H1 (cell line): ENCODE measurements at regions not wholly inside any gene's neighbourhood (a gene's known extent, or its start where the extent isn't known, plus 50 kb on each side); places are given as distances from the start of the nearest gene placed in this dataset.

Experiments
- CTCF ChIA-PET: fragments of 300-600 bp; sonication (Branson Sonifier 250); formaldehyde crosslinking; loops from one replicate; lab custom pipeline; 2021; ENCODE audit not compliant: partially characterized antibody; lab: Charles Lee
- POLR2A ChIA-PET: fragments of 300-600 bp; sonication (Branson Sonifier 250); formaldehyde crosslinking; loops from one replicate; lab custom pipeline; 2021; ENCODE audit warnings: inconsistent platforms; ENCODE audit not compliant: partially characterized antibody; lab: Charles Lee
- DNase-seq, 2 experiments: peaks; one replicate each; pipeline versions ENCODE4 v3.0.0 to v3.0.0-alpha.2; 2010 to 2022; ENCODE audit warnings: low spot score in 2 of 2, low read depth in 1 of 2, mixed read lengths in 1 of 2
- FAIRE-seq: peaks from 2 replicates; lab custom pipeline; 2011; peaks lifted over from hg19 to GRCh38; lab: Jason Lieb, UNC
- H2AFZ ChIP-seq: 2 replicates; pipeline ENCODE4 v1.8.1; 2012; ENCODE audit warnings: low read length, inconsistent platforms
- H2AK5ac ChIP-seq: 2 replicates; pipeline ENCODE4 v1.6.1; 2013; ENCODE audit warnings: low read depth, low read length
- H2BK120ac ChIP-seq: replicated peaks from 2 replicates; pipeline ENCODE3; 2013; ENCODE audit warnings: low read depth, low read length, inconsistent platforms
- H2BK12ac ChIP-seq: 2 replicates; pipeline ENCODE4 v1.6.1; 2013; ENCODE audit warnings: low read depth, low read length
- H2BK15ac ChIP-seq: 2 replicates; pipeline ENCODE4 v1.6.1; 2013; ENCODE audit warnings: low read length
- H2BK20ac ChIP-seq: 2 replicates; pipeline ENCODE4 v1.6.1; 2013; ENCODE audit warnings: low read length
- H2BK5ac ChIP-seq: 2 replicates; pipeline ENCODE4 v1.6.1; 2013; ENCODE audit warnings: low read depth, low read length
- H3K14ac ChIP-seq: 2 replicates; pipeline ENCODE4 v1.6.1; 2013; ENCODE audit warnings: inconsistent platforms; ENCODE audit not compliant: insufficient read length
- H3K18ac ChIP-seq: 2 replicates; pipeline ENCODE4 v1.6.1; 2013; ENCODE audit warnings: low read length; ENCODE audit errors: extremely low read depth
- H3K23ac ChIP-seq: 2 replicates; pipeline ENCODE4 v1.6.1; 2013; ENCODE audit warnings: inconsistent platforms; ENCODE audit not compliant: insufficient read length
- H3K23me2 ChIP-seq: 2 replicates; pipeline ENCODE4 v1.6.1; 2013; ENCODE audit warnings: low read depth, low read length
- H3K27ac ChIP-seq: 2 replicates; pipeline ENCODE4 v1.6.1; 2011; ENCODE audit warnings: low read depth, low read length, inconsistent platforms
- H3K27me3 ChIP-seq, 4 experiments: replicated peaks in 1 of 4; 1 replicate in 1 of 4; 2 replicates in 3 of 4; pipeline versions ENCODE4 v1.6.1 to v1.8.1; 2011 to 2013; ENCODE audit warnings: low read length in 3 of 4, mild to moderate bottlenecking in 3 of 4, inconsistent platforms in 2 of 4, mixed read lengths in 2 of 4, moderate library complexity in 1 of 4; ENCODE audit not compliant: control insufficient read depth in 3 of 4, insufficient read depth in 3 of 4; ENCODE audit errors: extremely low read depth in 1 of 4
- H3K36me3 ChIP-seq, 4 experiments: 2 replicates each; pipeline versions ENCODE4 v1.6.1 to v1.8.1; 2011 to 2013; ENCODE audit warnings: mild to moderate bottlenecking in 4 of 4, low read length in 3 of 4, moderate library complexity in 2 of 4, control low read depth in 1 of 4, inconsistent platforms in 1 of 4; ENCODE audit not compliant: insufficient read depth in 4 of 4, control insufficient read depth in 2 of 4
- H3K4ac ChIP-seq: replicated peaks from 2 replicates; pipeline ENCODE3; 2013; ENCODE audit warnings: low read length, low read depth, mixed read lengths, inconsistent platforms; ENCODE audit not compliant: insufficient read length
- H3K4me1 ChIP-seq, 4 experiments: replicated peaks in 1 of 4; 1 replicate in 1 of 4; 2 replicates in 3 of 4; pipeline versions ENCODE4 v1.6.1 to v1.8.1; 2011 to 2013; ENCODE audit warnings: low read length in 3 of 4, inconsistent platforms in 2 of 4, mixed read lengths in 1 of 4; ENCODE audit not compliant: insufficient read depth in 4 of 4, control insufficient read depth in 3 of 4
- H3K4me2 ChIP-seq, 2 experiments: 2 replicates each; pipeline versions ENCODE4 v1.6.1 to v1.8.1; 2011 to 2013; ENCODE audit warnings: low read depth in 2 of 2, low read length in 2 of 2, control low read depth in 1 of 2, inconsistent platforms in 1 of 2, mild to moderate bottlenecking in 1 of 2; ENCODE audit not compliant: insufficient read depth in 1 of 2
- H3K4me3 ChIP-seq, 4 experiments: fragments of 200-600, 300-600 bp in 1 of 4; sonication (generic), shearing (Covaris generic), sonication (Bioruptor Twin) in 1 of 4; 2 replicates each; pipeline versions ENCODE4 v1.5.1 to v1.8.1; 2011 to 2016; ENCODE audit warnings: low read length in 4 of 4, low read depth in 3 of 4, control low read depth in 2 of 4, inconsistent platforms in 2 of 4, mild to moderate bottlenecking in 2 of 4, mixed read lengths in 1 of 4, moderate library complexity in 1 of 4; ENCODE audit not compliant: insufficient read depth in 2 of 4; ENCODE audit errors: extremely low read depth in 1 of 4
- H3K56ac ChIP-seq: replicated peaks from 2 replicates; pipeline ENCODE3; 2013; ENCODE audit warnings: low read depth, mild to moderate bottlenecking, mixed read lengths, low read length, inconsistent platforms; ENCODE audit not compliant: insufficient read length
- H3K79me1 ChIP-seq: 2 replicates; pipeline ENCODE4 v1.6.1; 2013; ENCODE audit warnings: low read depth, low read length, control low read depth
- H3K79me2 ChIP-seq, 2 experiments: 2 replicates each; pipeline versions ENCODE4 v1.6.1 to v1.8.1; 2012 to 2013; ENCODE audit warnings: low read length in 2 of 2, mild to moderate bottlenecking in 2 of 2, inconsistent platforms in 1 of 2; ENCODE audit not compliant: insufficient read depth in 2 of 2, control insufficient read depth in 1 of 2
- H3K9ac ChIP-seq, 4 experiments: replicated peaks in 1 of 4; 1 replicate in 1 of 4; 2 replicates in 3 of 4; pipeline versions ENCODE4 v1.6.1 to v1.8.1; 2011 to 2013; ENCODE audit warnings: low read depth in 3 of 4, low read length in 3 of 4, control low read depth in 2 of 4, mild to moderate bottlenecking in 2 of 4, moderate library complexity in 2 of 4, inconsistent platforms in 1 of 4; ENCODE audit errors: extremely low read depth in 1 of 4
- H3K9me3 ChIP-seq, 2 experiments: 2 replicates each; pipeline versions ENCODE4 v1.6.1 to v1.8.1; 2012 to 2013; ENCODE audit warnings: mild to moderate bottlenecking in 2 of 2, moderate library complexity in 2 of 2, control low read depth in 1 of 2, inconsistent platforms in 1 of 2, low read depth in 1 of 2, low read length in 1 of 2, mixed read lengths in 1 of 2; ENCODE audit not compliant: insufficient read depth in 2 of 2
- H4K20me1 ChIP-seq, 2 experiments: replicated peaks in 1 of 2; 2 replicates each; pipeline versions ENCODE3 to v1.8.1; 2011 to 2013; ENCODE audit warnings: inconsistent platforms in 2 of 2, low read length in 2 of 2, mild to moderate bottlenecking in 1 of 2; ENCODE audit not compliant: insufficient read depth in 2 of 2, control insufficient read depth in 1 of 2
- H4K5ac ChIP-seq: 2 replicates; pipeline ENCODE4 v1.6.1; 2013; ENCODE audit warnings: low read length, low read depth, mixed read lengths, inconsistent platforms; ENCODE audit not compliant: insufficient read length
- H4K8ac ChIP-seq: 2 replicates; pipeline ENCODE4 v1.8.0; 2013; ENCODE audit warnings: mild to moderate bottlenecking, moderate library complexity, low read length, inconsistent platforms; ENCODE audit not compliant: insufficient read depth; ENCODE audit errors: extremely low read depth
- H4K91ac ChIP-seq: replicated peaks from 2 replicates; pipeline ENCODE3; 2013; ENCODE audit warnings: low read length, mixed read lengths, inconsistent platforms; ENCODE audit not compliant: insufficient read length
- CBX5 ChIP-seq: fragments of 300-800, 300-1000 bp; sonication (generic); IDR thresholded peaks from 2 replicates; pipeline ENCODE4 v1.7.1; 2016; ENCODE audit warnings: antibody characterized with exemption, low read length, low read depth
- CTCF ChIP-seq, 3 experiments: IDR thresholded peaks; 1 replicate in 2 of 3; 2 replicates in 1 of 3; pipeline versions ENCODE4 v1.5.1 to v1.6.1; 2011; ENCODE audit warnings: low read length in 3 of 3, mild to moderate bottlenecking in 3 of 3, inconsistent platforms in 2 of 3, low read depth in 1 of 3, moderate library complexity in 1 of 3; ENCODE audit not compliant: insufficient read depth in 1 of 3; ENCODE audit errors: control extremely low read depth in 1 of 3
- HDAC2 ChIP-seq, 2 experiments: fragments of 300-600 bp in 1 of 2; sonication (generic) in 1 of 2; IDR thresholded peaks; 2 replicates each; pipeline ENCODE4 v1.6.1; 2011 to 2012; ENCODE audit warnings: low read depth in 2 of 2, low read length in 2 of 2, mild to moderate bottlenecking in 2 of 2, moderate library complexity in 2 of 2, borderline replicate concordance in 1 of 2, inconsistent platforms in 1 of 2
- MAX ChIP-seq: IDR thresholded peaks from 2 replicates; pipeline ENCODE4 v1.6.1; 2012; ENCODE audit warnings: inconsistent platforms
- NRF1 ChIP-seq: IDR thresholded peaks from 2 replicates; pipeline ENCODE4 v1.6.1; 2011; ENCODE audit warnings: mild to moderate bottlenecking, low read depth, low read length, improper control_type of control experiment
- POLR2A ChIP-seq, 2 experiments: IDR thresholded peaks; 1 replicate in 1 of 2; 2 replicates in 1 of 2; pipeline ENCODE4 v1.6.1; 2011; ENCODE audit warnings: low read depth in 2 of 2, low read length in 2 of 2, mild to moderate bottlenecking in 2 of 2; ENCODE audit errors: control extremely low read depth in 1 of 2
- RBBP5 ChIP-seq: IDR thresholded peaks from 2 replicates; pipeline ENCODE4 v1.7.1; 2012; ENCODE audit warnings: low read depth, mild to moderate bottlenecking, inconsistent platforms, low read length, moderate library complexity, borderline replicate concordance
- SAP30 ChIP-seq: fragments of 300-600 bp; sonication (generic); IDR thresholded peaks from 2 replicates; pipeline ENCODE4 v1.7.1; 2012; ENCODE audit warnings: low read length, moderate library complexity, mild to moderate bottlenecking, inconsistent platforms; ENCODE audit not compliant: insufficient read depth, insufficient replicate concordance
- SRF ChIP-seq: IDR thresholded peaks from 2 replicates; pipeline ENCODE4 v1.6.1; 2011; ENCODE audit warnings: mild to moderate bottlenecking, low read depth, low read length, moderate library complexity
- TAF1 ChIP-seq: IDR thresholded peaks from 2 replicates; pipeline ENCODE4 v1.6.1; 2011; ENCODE audit warnings: mild to moderate bottlenecking, low read depth, low read length
- TAF7 ChIP-seq: optimal IDR thresholded peaks from 2 replicates; pipeline ENCODE3; 2011; ENCODE audit warnings: low read depth, mild to moderate bottlenecking, inconsistent platforms, low read length, moderate library complexity, borderline replicate concordance
- ZNF274 ChIP-seq: IDR thresholded peaks from 2 replicates; pipeline ENCODE4 v1.7.0; 2012; ENCODE audit warnings: low read length, borderline replicate concordance; ENCODE audit errors: extremely low read depth
- WGBS, 2 experiments: shearing (Covaris generic) in 1 of 2; methylation state at CpG; one replicate each; pipeline versions ENCODE4 v1.1.6 to v1.1.7; 2013 to 2015; ENCODE audit warnings: low lambda C conversion rate in 2 of 2, mixed read lengths in 2 of 2, inconsistent platforms in 1 of 2, low coverage in 1 of 2, missing lambda C conversion rate in 1 of 2; ENCODE audit not compliant: insufficient replicate concordance in 2 of 2, insufficient coverage in 1 of 2, insufficient read length in 1 of 2; ENCODE audit errors: extremely low coverage in 1 of 2, missing lambda C conversion rate in 1 of 2; 5-methylcytosine and 5-hydroxymethylcytosine counted together

GRCh38 chr18:43875511-43875910 is 598.2 kb upstream of the SYT4 start:
- H4K8ac ChIP-seq, result no peak overlapping the region
- WGBS, 2 experiments, result 87% methylated on average over 2 of the region's 2 CpGs; no CpG with 5 or more reads in 1 of the 2 experiments
- H2BK12ac ChIP-seq, result no peak overlapping the region
- ChIA-PET CTCF (no interaction called here), POLR2A (no interaction called here)
- H2BK20ac ChIP-seq, result no peak overlapping the region
- no peak overlapping the region for H2BK5ac ChIP-seq
- no peak overlapping the region for H3K27ac ChIP-seq
- H3K23me2 ChIP-seq, result no peaks in the 10 kb centered on the region
- no peak overlapping the region for H4K5ac ChIP-seq
- no peaks in the 10 kb centered on the region for H3K27me3 ChIP-seq
- no peak overlapping the region for H3K4me3 ChIP-seq
- DNase-seq (no peak), FAIRE-seq (no peak)
- no peak overlapping the region for H2AFZ ChIP-seq
- no peak overlapping the region for H3K23ac ChIP-seq
- no peaks in the 10 kb centered on the region for H3K79me2 ChIP-seq
- no peak overlapping the region for H2BK15ac ChIP-seq
- no peak overlapping the region for H3K4ac ChIP-seq
- H3K36me3 ChIP-seq, result no peaks in the 10 kb centered on the region
- no peak overlapping the region for H3K18ac ChIP-seq
- H2BK120ac ChIP-seq, result no peak overlapping the region
- no peak overlapping the region for H2AK5ac ChIP-seq
- H3K79me1 ChIP-seq, result no peaks in the 10 kb centered on the region
- H3K9me3 ChIP-seq, result no peaks in the 10 kb centered on the region
- no peak overlapping the region for H3K56ac ChIP-seq
- H3K9ac ChIP-seq, result no peak overlapping the region
- H3K4me2 ChIP-seq, result no peak overlapping the region
- H4K20me1 ChIP-seq, result no peaks in the 10 kb centered on the region
- H3K4me1 ChIP-seq, result peaks cover 0 to 2% (median 0%) of the 10 kb centered on the region in 4 experiments; a peak in 1 of 7 replicates
- H3K14ac ChIP-seq, result no peak overlapping the region
- no peak overlapping the region for H4K91ac ChIP-seq
- TF ChIP-seq POLR2A (IDR thresholded peaks at IDR 0.05; ENCODE audit: control extremely low read depth in 1 of 2, low read depth in 2 of 2, low read length in 2 of 2) (no peak), CBX5 (no peak), CTCF (IDR thresholded peaks at IDR 0.05; ENCODE audit: control extremely low read depth in 1 of 3, insufficient read depth in 1 of 3, low read depth in 1 of 3, low read length in 3 of 3) (no peak), TAF1 (no peak), HDAC2 (IDR thresholded peaks at IDR 0.05; ENCODE audit: borderline replicate concordance in 1 of 2, low read depth in 2 of 2, low read length in 2 of 2) (no peak), ZNF274 (no peak), SAP30 (no peak), RBBP5 (no peak), MAX (no peak), TAF7 (no peak), NRF1 (no peak), SRF (no peak)
